Prostate gland (tissue), 2 donors: ENCODE measurements at regions not wholly inside any gene's neighbourhood (a gene's known extent, or its start where the extent isn't known, plus 50 kb on each side); places are given as distances from the start of the nearest gene placed in this dataset.
"Not testable (repeated sequence)": the region's sequence is repeated elsewhere in the genome, so short reads cannot be mapped to it uniquely, and the experiment has no call there.

Experiments
- DNase-seq: peaks from one replicate; pipeline ENCODE4 v3.0.0-alpha.2; 2019; ENCODE audit warnings: low spot score
- H3K27ac ChIP-seq, 2 donors: fragments of 200-600 bp; sonication (generic); 2 replicates each; pipeline ENCODE4 v1.5.1; 2017 to 2019
- H3K27me3 ChIP-seq: fragments of 200-600 bp; sonication (generic); replicated peaks from 2 replicates; pipeline ENCODE4 v1.5.1; 2019; ENCODE audit not compliant: insufficient read depth
- H3K36me3 ChIP-seq, 2 donors: fragments of 200-600 bp; sonication (generic); 1 replicate in 1 of 2; 2 replicates in 1 of 2; pipeline versions ENCODE4 v1.5.1 to v1.8.1; 2017 to 2019
- H3K4me1 ChIP-seq: fragments of 200-600 bp; sonication (generic); replicated peaks from 2 replicates; pipeline ENCODE4 v1.5.1; 2019
- H3K4me3 ChIP-seq, 2 donors: fragments of 200-600 bp; sonication (generic); 2 replicates each; pipeline ENCODE4 v1.5.1; 2017 to 2019
- H3K9me3 ChIP-seq: fragments of 200-600 bp; sonication (generic); 2 replicates; pipeline ENCODE4 v1.5.1; 2017
- CTCF ChIP-seq, 4 experiments: fragments of 200-600 bp in 2 of 4; fragments of 450-650 bp in 2 of 4; sonication (generic) in 2 of 4; IDR thresholded peaks; 1 replicate in 3 of 4; 2 replicates in 1 of 4; pipeline ENCODE4 v1.5.1; 2016 to 2019; ENCODE audit warnings: antibody characterized with exemption in 4 of 4, mild to moderate bottlenecking in 2 of 4, moderate library complexity in 2 of 4
- POLR2A ChIP-seq: fragments of 450-650 bp; IDR thresholded peaks from one replicate; pipeline ENCODE4 v1.6.1; 2016; ENCODE audit warnings: antibody characterized with exemption, mild to moderate bottlenecking
- POLR2AphosphoS5 ChIP-seq: sonication (generic); formaldehyde crosslinking; IDR thresholded peaks from one replicate; pipeline ENCODE4 v1.6.1; 2017; ENCODE audit warnings: antibody characterized with exemption
- WGBS: methylation state at CpG from one replicate; pipeline ENCODE4 v1.1.5; 2018; 5-methylcytosine and 5-hydroxymethylcytosine counted together
- intact Hi-C: fragments of 100-400 bp; cut with DNase I; formaldehyde crosslinking; loops from one replicate; pipeline ENCODE4 v1.14.2; 2022

- no peak for DNase-seq
- intact Hi-C loops: no loop called here
- H3K27me3 ChIP-seq: no peaks in the 10 kb centered on the region
- no peaks in the 10 kb centered on the region for H3K36me3 ChIP-seq
- WGBS: 63% methylated on average over 11 of the region's 11 CpGs
- H3K4me3 ChIP-seq: no peak overlapping the region
- no peaks in the 10 kb centered on the region for H3K9me3 ChIP-seq
- no peak overlapping the region for H3K27ac ChIP-seq
- H3K4me1 ChIP-seq: no peaks in the 10 kb centered on the region
- TF ChIP-seq POLR2AphosphoS5 (no peak), CTCF (IDR thresholded peaks at IDR 0.05) (no peak), POLR2A (no peak)
Observed at GRCh38 chr2:89837962-89838625, 1146.6 kb downstream of the RPIA start.

- DNase-seq, H3K4me3 ChIP-seq, H3K4me1 ChIP-seq, H3K9me3 ChIP-seq, H3K36me3 ChIP-seq, H3K27me3 ChIP-seq, intact Hi-C loops, H3K27ac ChIP-seq: not testable (repeated sequence)
- 70% methylated on average over 9 of the region's 9 CpGs for WGBS
Observed at GRCh38 chr2:89840175-89840574, 1148.7 kb downstream of the RPIA start.

GRCh38 chr2:89840781-89841475 is 1149.5 kb downstream of the RPIA start:
- WGBS: 59% methylated on average over 10 of the region's 10 CpGs
- H3K9me3 ChIP-seq, H3K4me3 ChIP-seq, intact Hi-C loops, H3K36me3 ChIP-seq, H3K4me1 ChIP-seq, H3K27me3 ChIP-seq, DNase-seq, H3K27ac ChIP-seq: not testable (repeated sequence)

- no peak for TF ChIP-seq POLR2AphosphoS5
- TF ChIP-seq CTCF (IDR thresholded peaks at IDR 0.05): no peak
- Histone ChIP-seq H3K36me3 (no peaks in the 10 kb centered on the region), H3K4me3 (no peak overlapping the region), H3K27me3 (no peaks in the 10 kb centered on the region), H3K9me3 (no peaks in the 10 kb centered on the region), H3K27ac (no peak overlapping the region), H3K4me1 (no peaks in the 10 kb centered on the region)
- no peak for DNase-seq
- 52% methylated on average over 3 of the region's 3 CpGs for WGBS
- intact Hi-C loops: no loop called here
Observed at GRCh38 chr2:89841476-89841840, 1150.0 kb downstream of the RPIA start.

GRCh38 chr2:89842180-89842908 is 1150.9 kb downstream of the RPIA start:
- Histone ChIP-seq H3K36me3 (no peaks in the 10 kb centered on the region), H3K4me1 (no peaks in the 10 kb centered on the region), H3K9me3 (no peaks in the 10 kb centered on the region), H3K27ac (no peak overlapping the region), H3K27me3 (no peaks in the 10 kb centered on the region), H3K4me3 (no peak overlapping the region)
- intact Hi-C loops: no loop called here
- TF ChIP-seq POLR2A: no peak
- TF ChIP-seq POLR2AphosphoS5: no peak
- no peak for TF ChIP-seq CTCF (IDR thresholded peaks at IDR 0.05)
- 62% methylated on average over 9 of the region's 9 CpGs for WGBS
- no peak for DNase-seq
